Mesodermal cell (in vitro differentiated cells): ENCODE measurements at regions not wholly inside any gene's neighbourhood (a gene's known extent, or its start where the extent isn't known, plus 50 kb on each side); places are given as distances from the start of the nearest gene placed in this dataset.
A peak's percentile ranks its signal among the peaks of the same experiment; 100 is the strongest.

Source experiments
- H3K27ac ChIP-seq: 2 replicates; pipeline ENCODE4 v1.7.0; 2013; ENCODE audit warnings: mild to moderate bottlenecking, low read depth, low read length, moderate library complexity; ENCODE audit not compliant: severe bottlenecking
- H3K36me3 ChIP-seq: 2 replicates; pipeline ENCODE4 v1.7.1; 2013; ENCODE audit warnings: mild to moderate bottlenecking, low read length, moderate library complexity; ENCODE audit not compliant: control insufficient read depth, insufficient read depth
- H3K4me1 ChIP-seq: one replicate; pipeline ENCODE4 v1.7.1; 2013; ENCODE audit warnings: mild to moderate bottlenecking, low read length; ENCODE audit not compliant: insufficient read depth, control insufficient read depth, poor library complexity, severe bottlenecking
- H3K4me3 ChIP-seq: 2 replicates; pipeline ENCODE4 v1.7.0; 2013; ENCODE audit warnings: low read length, control low read depth, mild to moderate bottlenecking; ENCODE audit not compliant: insufficient read depth, poor library complexity, severe bottlenecking; ENCODE audit errors: extremely low read depth
- H3K9me3 ChIP-seq: 2 replicates; pipeline ENCODE4 v1.7.1; 2013; ENCODE audit warnings: mild to moderate bottlenecking, low read length, moderate library complexity; ENCODE audit not compliant: control insufficient read depth
- WGBS, 2 experiments: methylation state at CpG; one replicate each; pipeline ENCODE4 v1.1.5; 2013; ENCODE audit warnings: missing lambda C conversion rate in 2 of 2; ENCODE audit not compliant: insufficient coverage in 2 of 2; 5-methylcytosine and 5-hydroxymethylcytosine counted together

GRCh38 chr9:106358331-106358730 is 504.6 kb upstream of the ZNF462 start:
- Histone ChIP-seq H3K36me3 (no peaks in the 10 kb centered on the region), H3K9me3 (no peaks in the 10 kb centered on the region), H3K4me1 (no peaks in the 10 kb centered on the region), H3K4me3 (no peak overlapping the region), H3K27ac (no peak overlapping the region)
- WGBS, 2 experiments, result 100% methylated on average over 1 of the region's 1 CpG; no CpG with 5 or more reads in 1 of the 2 experiments

GRCh38 chr9:106376689-106377088 is 486.3 kb upstream of the ZNF462 start:
- WGBS, 2 experiments, result no CpG with 5 or more reads among the region's 2 CpGs
- Histone ChIP-seq H3K27ac (no peak overlapping the region), H3K4me1 (no peaks in the 10 kb centered on the region), H3K4me3 (no peak overlapping the region), H3K36me3 (no peaks in the 10 kb centered on the region), H3K9me3 (no peaks in the 10 kb centered on the region)

GRCh38 chr9:106383072-106383471 is 479.9 kb upstream of the ZNF462 start:
- Histone ChIP-seq H3K36me3 (no peaks in the 10 kb centered on the region), H3K4me3 (no peak overlapping the region), H3K9me3 (no peaks in the 10 kb centered on the region), H3K27ac (no peak overlapping the region), H3K4me1 (no peaks in the 10 kb centered on the region)
- WGBS, 2 experiments, result 83 to 95% methylated on average over 3 of the region's 4 CpGs

DNA sequence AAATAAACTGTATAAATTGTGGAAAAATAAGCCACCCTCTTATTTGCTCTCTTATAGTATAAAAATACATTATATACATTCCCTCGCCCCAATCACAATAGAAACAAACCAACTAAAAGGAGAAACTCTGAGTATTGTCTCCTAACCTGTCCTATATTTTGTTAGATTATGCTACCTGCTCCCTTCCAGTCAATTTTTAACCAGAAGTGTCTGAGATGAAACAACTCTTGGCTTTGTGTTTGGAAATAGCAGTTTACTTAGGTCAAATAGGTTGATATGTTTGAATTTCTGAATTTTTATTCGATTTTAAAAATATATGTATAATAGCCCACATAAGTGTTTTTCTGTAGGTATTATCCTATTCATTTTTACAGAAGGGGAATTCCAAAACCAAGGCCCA is 475.0 kb upstream of the ZNF462 start:
- no peaks in the 10 kb centered on the region for H3K36me3 ChIP-seq
- no peaks in the 10 kb centered on the region for H3K9me3 ChIP-seq
- no peak overlapping the region for H3K27ac ChIP-seq
- WGBS, 2 experiments, result no CpG with 5 or more reads among the region's 2 CpGs
- H3K4me3 ChIP-seq, result no peak overlapping the region
- no peaks in the 10 kb centered on the region for H3K4me1 ChIP-seq

DNA sequence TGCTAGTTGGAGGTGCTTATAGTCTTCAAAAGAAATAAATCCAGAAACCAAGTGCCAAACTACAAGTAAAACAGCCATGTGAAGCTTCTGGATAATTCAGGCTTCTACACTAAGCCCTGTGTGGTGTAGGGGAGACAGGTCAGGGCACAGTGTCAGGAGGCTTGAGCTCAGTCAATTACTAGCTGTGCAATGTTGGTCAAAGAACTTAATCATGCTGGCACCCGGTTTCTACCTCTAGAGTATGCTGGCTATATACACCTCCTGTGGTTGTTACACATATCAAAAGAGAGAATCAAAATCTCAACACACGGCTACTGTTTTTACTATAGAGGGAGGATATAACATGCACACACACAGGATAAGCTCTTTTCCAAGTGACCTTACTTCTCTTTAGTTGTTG is 469.7 kb upstream of the ZNF462 start:
- no peaks in the 10 kb centered on the region for H3K9me3 ChIP-seq
- no peak overlapping the region for H3K27ac ChIP-seq
- H3K4me3 ChIP-seq, result no peak overlapping the region
- no peaks in the 10 kb centered on the region for H3K36me3 ChIP-seq
- H3K4me1 ChIP-seq, result no peaks in the 10 kb centered on the region
- WGBS, 2 experiments, result 57% methylated on average over 1 of the region's 2 CpGs; no CpG with 5 or more reads in 1 of the 2 experiments

DNA sequence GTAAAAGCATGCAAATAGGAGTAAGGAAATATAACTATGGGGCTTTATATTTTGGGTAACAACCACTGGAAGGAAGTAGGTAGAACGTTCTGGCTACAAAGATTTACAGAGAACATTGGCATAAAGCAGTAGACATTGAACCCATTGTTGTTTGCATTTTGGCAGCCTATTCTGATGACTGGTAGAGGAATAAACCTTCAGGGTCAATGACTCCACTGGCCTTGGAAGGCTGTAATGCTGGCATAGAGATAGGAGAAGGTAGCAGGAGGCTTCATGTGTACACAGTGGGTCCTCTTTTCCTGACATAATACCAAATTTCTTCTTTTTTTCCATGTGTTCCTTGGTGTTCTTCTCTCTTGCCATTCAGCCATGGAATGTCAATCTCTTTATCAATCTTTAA is 462.8 kb upstream of the ZNF462 start:
- WGBS, 2 experiments, result 83 to 88% methylated on average over 1 of the region's 1 CpG
- Histone ChIP-seq H3K27ac (no peak overlapping the region), H3K4me3 (no peak overlapping the region), H3K36me3 (no peaks in the 10 kb centered on the region), H3K4me1 (no peaks in the 10 kb centered on the region), H3K9me3 (no peaks in the 10 kb centered on the region)

DNA sequence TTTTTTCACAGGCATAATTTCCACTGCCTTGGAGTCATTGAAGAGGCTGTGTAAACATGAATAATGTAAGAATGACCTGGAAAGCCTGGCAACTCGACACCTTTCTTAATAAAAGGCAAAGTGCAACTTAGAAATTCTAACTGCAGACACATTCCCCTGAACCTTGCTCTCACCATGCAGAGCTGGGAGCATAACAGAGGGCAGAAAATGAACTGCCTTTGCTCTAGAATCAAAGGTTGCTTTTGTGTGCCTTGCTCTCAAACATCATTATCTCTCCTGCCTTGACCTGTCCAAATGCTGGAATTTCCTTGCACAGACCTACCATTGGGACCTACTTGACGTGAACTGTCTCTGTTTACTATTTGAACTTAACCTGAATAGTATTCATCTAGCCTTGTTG is 462.0 kb upstream of the ZNF462 start:
- Histone ChIP-seq H3K9me3 (no peaks in the 10 kb centered on the region), H3K27ac (no peak overlapping the region), H3K4me3 (no peak overlapping the region), H3K36me3 (no peaks in the 10 kb centered on the region), H3K4me1 (peaks cover 3% of the 10 kb centered on the region)
- 94% methylated on average over 2 of the region's 2 CpGs; no CpG with 5 or more reads in 1 of the 2 experiments for WGBS, 2 experiments

DNA sequence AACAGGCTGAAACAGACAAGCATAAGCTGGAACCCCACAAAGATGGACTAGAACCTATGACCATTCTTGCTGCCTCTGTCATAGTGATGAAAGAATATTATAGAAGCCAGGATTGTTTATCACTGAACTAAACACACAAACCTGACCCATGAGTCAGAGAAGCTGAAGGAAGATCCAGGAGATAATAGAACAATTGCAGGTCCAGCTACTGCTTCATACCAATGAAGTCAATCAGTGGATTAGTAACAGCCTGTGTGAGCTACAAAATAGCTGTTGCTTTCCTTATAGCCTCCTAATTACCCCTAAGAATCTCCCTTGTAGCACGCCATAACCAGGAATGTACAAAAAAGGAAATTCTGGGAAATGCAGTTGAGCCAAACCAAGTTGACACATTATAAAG is 459.9 kb upstream of the ZNF462 start:
- H3K36me3 ChIP-seq, result no peaks in the 10 kb centered on the region
- WGBS, 2 experiments, result no CpG with 5 or more reads among the region's 1 CpG
- no peak overlapping the region for H3K4me3 ChIP-seq
- peak overlapping the region; percentile 37 for H3K27ac ChIP-seq
- no peaks in the 10 kb centered on the region for H3K9me3 ChIP-seq
- peaks cover 9% of the 10 kb centered on the region for H3K4me1 ChIP-seq

DNA sequence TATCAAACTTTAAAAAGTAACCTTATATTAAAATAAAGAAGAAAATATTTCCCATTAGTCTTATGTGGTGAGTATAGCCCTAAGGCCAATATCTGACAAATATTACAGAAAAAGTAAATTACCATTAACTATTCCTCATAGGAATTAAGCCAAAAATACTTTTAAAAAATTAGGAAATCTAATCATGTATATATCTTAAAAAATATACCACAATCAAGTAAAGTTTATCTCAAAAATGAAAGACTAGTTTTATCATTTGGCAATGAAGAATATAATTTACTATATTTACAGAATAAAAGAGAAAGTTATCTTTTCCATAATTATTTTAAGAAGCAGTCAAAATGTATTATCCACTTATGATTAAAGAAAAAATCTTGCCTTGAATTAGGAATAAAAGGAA is 458.8 kb upstream of the ZNF462 start:
- no peak overlapping the region for H3K27ac ChIP-seq
- H3K36me3 ChIP-seq, result no peaks in the 10 kb centered on the region
- H3K4me3 ChIP-seq, result no peak overlapping the region
- H3K4me1 ChIP-seq, result peaks cover 9% of the 10 kb centered on the region
- H3K9me3 ChIP-seq, result no peaks in the 10 kb centered on the region

- Histone ChIP-seq H3K4me1 (peaks cover 9% of the 10 kb centered on the region), H3K36me3 (no peaks in the 10 kb centered on the region), H3K9me3 (no peaks in the 10 kb centered on the region), H3K27ac (no peak overlapping the region), H3K4me3 (no peak overlapping the region)
- whole genome bisulfite sequencing, 2 experiments, result no CpG with 5 or more reads among the region's 2 CpGs
Measured at GRCh38 chr9:106405871-106406435, 457.0 kb upstream of the ZNF462 start.

GRCh38 chr9:106414042-106414441 is 448.9 kb upstream of the ZNF462 start:
- Histone ChIP-seq H3K9me3 (no peaks in the 10 kb centered on the region), H3K4me3 (no peak overlapping the region), H3K36me3 (no peaks in the 10 kb centered on the region), H3K27ac (no peak overlapping the region), H3K4me1 (no peaks in the 10 kb centered on the region)
- WGBS, 2 experiments, result 73 to 86% methylated on average over 6 to 7 of the region's 7 CpGs
